GM12878 (cell line): ENCODE measurements at regions not wholly inside any gene's neighbourhood (a gene's known extent, or its start where the extent isn't known, plus 50 kb on each side); places are given as distances from the start of the nearest gene placed in this dataset.

Experiments
- ATAC-seq: fragments of 200-7000 bp; cut with Tn5 transposase; 3 replicates; pipeline ENCODE4 v1.9.1; 2020; ENCODE audit warnings: mild to moderate bottlenecking, moderate library complexity
- BruUV-seq: library from RNA; stranded (reverse); fragments of 400-500 nt; replicated peaks from 2 replicates; lab custom pipeline; 2021; lab: Mats Ljungman, UMichigan
- CTCF ChIA-PET: fragments of 300-600 bp; sonication (Branson Sonifier 250); formaldehyde crosslinking; extraction: SDS; loops from one replicate; lab custom pipeline; 2021; ENCODE audit warnings: inconsistent platforms; lab: Yijun Ruan, JAX
- POLR2A ChIA-PET: fragments of 350-600 bp; formaldehyde crosslinking; extraction: SDS; loops from one replicate; lab custom pipeline; 2021; ENCODE audit warnings: inconsistent platforms; lab: Charles Lee
- RAD21 ChIA-PET: fragments of 300-600 bp; sonication (Branson Sonifier 250); formaldehyde crosslinking; loops from one replicate; lab custom pipeline; 2023; ENCODE audit warnings: antibody characterized with exemption; ENCODE audit not compliant: unreplicated experiment; lab: Charles Lee
- SMC1A ChIA-PET: fragments of 300-600 bp; sonication (Branson Sonifier 250); formaldehyde crosslinking; loops from one replicate; lab custom pipeline; 2023; ENCODE audit not compliant: unreplicated experiment, uncharacterized antibody; lab: Charles Lee
- DNase-seq: peaks from one replicate; pipeline ENCODE4 v3.0.0-alpha.2; 2011; ENCODE audit warnings: low read depth, low spot score
- FAIRE-seq: peaks from 3 replicates; lab custom pipeline; 2011; peaks lifted over from hg19 to GRCh38; lab: Jason Lieb, UNC
- H2AFZ ChIP-seq: 2 replicates; pipeline ENCODE4 v1.6.0; 2011; ENCODE audit warnings: low read depth, low read length, control low read depth; ENCODE audit not compliant: control insufficient read depth
- H3K27ac ChIP-seq: 2 replicates; pipeline ENCODE4 v1.5.1; 2011; ENCODE audit warnings: control low read depth; ENCODE audit not compliant: control insufficient read depth, insufficient read depth
- H3K27me3 ChIP-seq, 2 experiments: replicated peaks in 1 of 2; 2 replicates each; pipeline versions ENCODE4 v1.6.0 to v1.6.1; 2011; ENCODE audit warnings: low read length in 1 of 2; ENCODE audit not compliant: control insufficient read depth in 2 of 2, insufficient read depth in 2 of 2
- H3K36me3 ChIP-seq, 2 experiments: 2 replicates each; pipeline ENCODE4 v1.5.1; 2011; ENCODE audit warnings: low read length in 1 of 2; ENCODE audit not compliant: control insufficient read depth in 2 of 2, insufficient read depth in 2 of 2
- H3K4me1 ChIP-seq: 2 replicates; pipeline ENCODE4 v1.6.1; 2011; ENCODE audit warnings: mild to moderate bottlenecking, low read length, moderate library complexity, mixed read lengths; ENCODE audit not compliant: control insufficient read depth, insufficient read depth
- H3K4me2 ChIP-seq: 2 replicates; pipeline ENCODE4 v1.6.0; 2011; ENCODE audit warnings: control low read depth; ENCODE audit not compliant: control insufficient read depth, insufficient read depth
- H3K4me3 ChIP-seq: fragments of 200-600 bp; sonication (generic); 2 replicates; pipeline ENCODE4 v1.5.1; 2016
- H3K79me2 ChIP-seq: 2 replicates; pipeline ENCODE4 v1.6.0; 2011; ENCODE audit warnings: low read length; ENCODE audit not compliant: control insufficient read depth, insufficient read depth
- H3K9ac ChIP-seq: 2 replicates; pipeline ENCODE4 v1.8.0; 2011; ENCODE audit warnings: low read length, control low read depth, mixed read lengths; ENCODE audit not compliant: control insufficient read depth, insufficient read depth
- H3K9me3 ChIP-seq: replicated peaks from 3 replicates; pipeline ENCODE4 v1.5.1; 2011; ENCODE audit warnings: mild to moderate bottlenecking, low read length; ENCODE audit not compliant: control insufficient read depth, insufficient read depth
- H4K20me1 ChIP-seq: 2 replicates; pipeline ENCODE4 v1.6.0; 2011; ENCODE audit not compliant: control insufficient read depth, insufficient read depth
- ATF3 ChIP-seq: IDR thresholded peaks from 2 replicates; pipeline ENCODE4 v1.6.1; 2011; ENCODE audit warnings: low read depth, mild to moderate bottlenecking, low read length, moderate library complexity, borderline replicate concordance; ENCODE audit errors: extremely low read depth
- ATF7 ChIP-seq: fragments of 450-650 bp; IDR thresholded peaks from 2 replicates; pipeline ENCODE4 v1.6.1; 2016; ENCODE audit warnings: low read depth, mild to moderate bottlenecking
- IKZF1 ChIP-seq: fragments of 450-650 bp; conservative IDR thresholded peaks from 2 replicates; pipeline ENCODE4 v1.6.1; 2017; ENCODE audit warnings: antibody characterized with exemption, mild to moderate bottlenecking
- JUND ChIP-seq: IDR thresholded peaks from 2 replicates; pipeline ENCODE4 v1.6.1; 2012; ENCODE audit warnings: low read depth, mild to moderate bottlenecking, low read length, improper control_type of control experiment, moderate library complexity
- MAX ChIP-seq: IDR thresholded peaks from 2 replicates; pipeline ENCODE4 v1.6.1; 2012; ENCODE audit warnings: low read depth, low read length, improper control_type of control experiment
- MEF2A ChIP-seq: IDR thresholded peaks from 2 replicates; pipeline ENCODE4 v1.6.1; 2011; ENCODE audit warnings: low read depth, mild to moderate bottlenecking, low read length, moderate library complexity; ENCODE audit not compliant: insufficient read depth
- PAX8 ChIP-seq: fragments of 450-650 bp; IDR thresholded peaks from 2 replicates; pipeline ENCODE4 v1.6.1; 2017; ENCODE audit warnings: mild to moderate bottlenecking, moderate library complexity
- RAD21 ChIP-seq: IDR thresholded peaks from 2 replicates; pipeline ENCODE4 v1.6.1; 2011; ENCODE audit warnings: mild to moderate bottlenecking, low read depth, low read length, moderate library complexity; ENCODE audit not compliant: insufficient read depth
- SMARCA5 ChIP-seq: fragments of 450-650 bp; IDR thresholded peaks from 2 replicates; pipeline ENCODE4 v1.6.1; 2017; ENCODE audit warnings: mild to moderate bottlenecking
- SMC3 ChIP-seq: IDR thresholded peaks from 2 replicates; pipeline ENCODE4 v1.6.1; 2011; ENCODE audit warnings: low read length, improper control_type of control experiment, borderline replicate concordance
- SRF ChIP-seq, 2 experiments: IDR thresholded peaks; 2 replicates each; pipeline ENCODE4 v1.6.1; 2011; ENCODE audit warnings: low read depth in 2 of 2, low read length in 2 of 2, mild to moderate bottlenecking in 1 of 2, moderate library complexity in 1 of 2
- TCF12 ChIP-seq: IDR thresholded peaks from 2 replicates; pipeline ENCODE4 v1.6.1; 2011; ENCODE audit warnings: low read depth, mild to moderate bottlenecking, low read length
- USF1 ChIP-seq: IDR thresholded peaks from 2 replicates; pipeline ENCODE4 v1.6.1; 2011; ENCODE audit warnings: borderline replicate concordance, low read depth, mild to moderate bottlenecking, moderate library complexity, mixed read lengths, low read length; ENCODE audit not compliant: insufficient read depth; ENCODE audit errors: extremely low read length
- WGBS: methylation state at CpG from one replicate; pipeline ENCODE4 v1.1.6; 2016; ENCODE audit warnings: low lambda C conversion rate; ENCODE audit not compliant: insufficient replicate concordance, insufficient coverage; ENCODE audit errors: missing lambda C conversion rate; 5-methylcytosine and 5-hydroxymethylcytosine counted together
- in situ Hi-C: fragments of 300-500 bp; cut with MboI; formaldehyde crosslinking; loops from 9 replicates; pipeline ENCODE4 v1.14.3; 2018; ENCODE audit warnings: mixed read lengths
- intact Hi-C: fragments of 100-400 bp; cut with micrococcal nuclease; formaldehyde crosslinking; loops from one replicate; pipeline ENCODE4 v1.14.2; 2022; ENCODE audit not compliant: unreplicated experiment
- TF ChIP-seq, protein P1 (sequence below): fragments of 450-650 bp; IDR thresholded peaks from 2 replicates; pipeline ENCODE4 v1.6.1; 2017; ENCODE audit warnings: mild to moderate bottlenecking, moderate library complexity
- TF ChIP-seq, protein P2 (sequence below): fragments of 450-650 bp; IDR thresholded peaks from 2 replicates; pipeline ENCODE4 v1.6.1; 2017; ENCODE audit warnings: mild to moderate bottlenecking, low read depth, inconsistent platforms; ENCODE audit not compliant: poor library complexity, severe bottlenecking

DNA sequence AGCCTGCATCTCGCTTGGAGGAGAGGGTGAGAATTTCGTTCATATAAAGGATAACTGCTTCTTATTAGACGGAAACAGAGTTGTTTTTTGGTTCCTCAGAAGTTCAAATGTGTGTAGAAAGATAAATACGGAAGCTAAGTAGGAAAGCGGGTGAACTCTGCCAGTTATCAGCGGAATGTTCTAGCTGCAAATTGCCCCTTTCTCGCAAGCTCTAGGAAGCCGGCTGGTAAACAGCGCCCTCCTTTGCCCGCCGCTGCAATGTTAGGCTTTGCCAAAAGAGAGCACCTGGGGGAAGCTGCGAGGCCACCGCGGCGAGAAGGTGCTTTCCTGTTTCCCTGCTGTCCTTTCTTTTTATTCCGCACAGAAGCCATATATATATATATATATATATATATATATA, 67.0 kb downstream of the IGLL5 start:
- in situ Hi-C loops = loop anchor here (5.0 to 10.0 kb wide), 4 partner anchors 152 to 927 kb away; no protein-coding TSS in a partner anchor
- peak; percentile 89 for TF ChIP-seq RAD21
- TF ChIP-seq TCF12 = peak; percentile 58; the same call in 1 of the 2 replicates
- no peak for TF ChIP-seq IKZF1
- no peak for TF ChIP-seq MAX
- TF ChIP-seq MEF2A = 0 out of 2 replicates have a peak, but pooled peaks have one; percentile 52
- TF ChIP-seq SRF (IDR thresholded peaks at IDR 0.05; ENCODE audit: low read depth in 2 of 2, low read length in 2 of 2) = no peak
- TF ChIP-seq, protein P1, sequence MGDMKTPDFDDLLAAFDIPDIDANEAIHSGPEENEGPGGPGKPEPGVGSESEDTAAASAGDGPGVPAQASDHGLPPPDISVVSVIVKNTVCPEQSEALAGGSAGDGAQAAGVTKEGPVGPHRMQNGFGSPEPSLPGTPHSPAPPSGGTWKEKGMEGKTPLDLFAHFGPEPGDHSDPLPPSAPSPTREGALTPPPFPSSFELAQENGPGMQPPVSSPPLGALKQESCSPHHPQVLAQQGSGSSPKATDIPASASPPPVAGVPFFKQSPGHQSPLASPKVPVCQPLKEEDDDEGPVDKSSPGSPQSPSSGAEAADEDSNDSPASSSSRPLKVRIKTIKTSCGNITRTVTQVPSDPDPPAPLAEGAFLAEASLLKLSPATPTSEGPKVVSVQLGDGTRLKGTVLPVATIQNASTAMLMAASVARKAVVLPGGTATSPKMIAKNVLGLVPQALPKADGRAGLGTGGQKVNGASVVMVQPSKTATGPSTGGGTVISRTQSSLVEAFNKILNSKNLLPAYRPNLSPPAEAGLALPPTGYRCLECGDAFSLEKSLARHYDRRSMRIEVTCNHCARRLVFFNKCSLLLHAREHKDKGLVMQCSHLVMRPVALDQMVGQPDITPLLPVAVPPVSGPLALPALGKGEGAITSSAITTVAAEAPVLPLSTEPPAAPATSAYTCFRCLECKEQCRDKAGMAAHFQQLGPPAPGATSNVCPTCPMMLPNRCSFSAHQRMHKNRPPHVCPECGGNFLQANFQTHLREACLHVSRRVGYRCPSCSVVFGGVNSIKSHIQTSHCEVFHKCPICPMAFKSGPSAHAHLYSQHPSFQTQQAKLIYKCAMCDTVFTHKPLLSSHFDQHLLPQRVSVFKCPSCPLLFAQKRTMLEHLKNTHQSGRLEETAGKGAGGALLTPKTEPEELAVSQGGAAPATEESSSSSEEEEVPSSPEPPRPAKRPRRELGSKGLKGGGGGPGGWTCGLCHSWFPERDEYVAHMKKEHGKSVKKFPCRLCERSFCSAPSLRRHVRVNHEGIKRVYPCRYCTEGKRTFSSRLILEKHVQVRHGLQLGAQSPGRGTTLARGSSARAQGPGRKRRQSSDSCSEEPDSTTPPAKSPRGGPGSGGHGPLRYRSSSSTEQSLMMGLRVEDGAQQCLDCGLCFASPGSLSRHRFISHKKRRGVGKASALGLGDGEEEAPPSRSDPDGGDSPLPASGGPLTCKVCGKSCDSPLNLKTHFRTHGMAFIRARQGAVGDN = 0 out of 2 replicates have a peak, but pooled peaks have one; percentile 28
- TF ChIP-seq, protein P2, sequence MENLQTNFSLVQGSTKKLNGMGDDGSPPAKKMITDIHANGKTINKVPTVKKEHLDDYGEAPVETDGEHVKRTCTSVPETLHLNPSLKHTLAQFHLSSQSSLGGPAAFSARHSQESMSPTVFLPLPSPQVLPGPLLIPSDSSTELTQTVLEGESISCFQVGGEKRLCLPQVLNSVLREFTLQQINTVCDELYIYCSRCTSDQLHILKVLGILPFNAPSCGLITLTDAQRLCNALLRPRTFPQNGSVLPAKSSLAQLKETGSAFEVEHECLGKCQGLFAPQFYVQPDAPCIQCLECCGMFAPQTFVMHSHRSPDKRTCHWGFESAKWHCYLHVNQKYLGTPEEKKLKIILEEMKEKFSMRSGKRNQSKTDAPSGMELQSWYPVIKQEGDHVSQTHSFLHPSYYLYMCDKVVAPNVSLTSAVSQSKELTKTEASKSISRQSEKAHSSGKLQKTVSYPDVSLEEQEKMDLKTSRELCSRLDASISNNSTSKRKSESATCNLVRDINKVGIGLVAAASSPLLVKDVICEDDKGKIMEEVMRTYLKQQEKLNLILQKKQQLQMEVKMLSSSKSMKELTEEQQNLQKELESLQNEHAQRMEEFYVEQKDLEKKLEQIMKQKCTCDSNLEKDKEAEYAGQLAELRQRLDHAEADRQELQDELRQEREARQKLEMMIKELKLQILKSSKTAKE = peak; percentile 61
- no peak for TF ChIP-seq ATF3
- no peak for TF ChIP-seq USF1
- TF ChIP-seq JUND = 0 out of 2 replicates have a peak, but pooled peaks have one; percentile 18
- TF ChIP-seq PAX8 = no peak
- peak; percentile 58; the same call in 1 of the 2 replicates for TF ChIP-seq SMARCA5
- TF ChIP-seq SMC3 = peak; percentile 96
- peak; percentile 40; the same call in 1 of the 2 replicates for TF ChIP-seq ATF7

More for the DNA sequence above, 67.0 kb downstream of the IGLL5 start:
- Histone ChIP-seq H3K27ac (peak overlapping the region; percentile 56; the same call in 1 of the 2 replicates), H4K20me1 (no peaks in the 10 kb centered on the region), H3K4me3 (no peak overlapping the region), H3K27me3 (no peaks in the 10 kb centered on the region), H3K4me2 (peak overlapping the region; percentile 72), H3K79me2 (no peaks in the 10 kb centered on the region), H3K9me3 (no peaks in the 10 kb centered on the region), H2AFZ (peak overlapping the region; percentile 79), H3K36me3 (no peaks in the 10 kb centered on the region), H3K4me1 (peaks cover 18% of the 10 kb centered on the region), H3K9ac (no peak overlapping the region)
- ChIA-PET CTCF (interaction anchor here (0.6 to 10.0 kb wide), 69 partner anchors 16 to 1002 kb away, joined by 3 to 539 read pairs (median 5); partner anchors contain the start of genes PPM1F, RAB36 and RSPH14), RAD21 (interaction anchor here (0.6 to 9.0 kb wide), 57 partner anchors 12 to 1515 kb away, joined by 3 to 281 read pairs (median 7); no protein-coding TSS in a partner anchor), SMC1A (interaction anchor here (0.7 to 8.9 kb wide), 59 partner anchors 12 to 1192 kb away, joined by 3 to 277 read pairs (median 7); partner anchors contain the start of gene RAB36), POLR2A (interaction anchor here (0.5 to 2.6 kb wide), 14 partner anchors 13 to 924 kb away, joined by 3 to 21 read pairs (median 4); no protein-coding TSS in a partner anchor)
- BruUV-seq = no TSS peak
- ATAC-seq (peak; percentile 80), FAIRE-seq (no peak), DNase-seq (no peak)
- 20% methylated on average over 16 of the region's 16 CpGs for WGBS
- intact Hi-C loops = loop anchor here (1.0 to 10.0 kb wide), 7 partner anchors 144 to 1017 kb away; no protein-coding TSS in a partner anchor
